ENCODE measurements at regions not wholly inside any gene's neighbourhood (a gene's known extent, or its start where the extent isn't known, plus 50 kb on each side); places are given as distances from the start of the nearest gene placed in this dataset.
"Not testable (repeated sequence)": the region's sequence is repeated elsewhere in the genome, so short reads cannot be mapped to it uniquely, and the experiment has no call there.

DNA sequence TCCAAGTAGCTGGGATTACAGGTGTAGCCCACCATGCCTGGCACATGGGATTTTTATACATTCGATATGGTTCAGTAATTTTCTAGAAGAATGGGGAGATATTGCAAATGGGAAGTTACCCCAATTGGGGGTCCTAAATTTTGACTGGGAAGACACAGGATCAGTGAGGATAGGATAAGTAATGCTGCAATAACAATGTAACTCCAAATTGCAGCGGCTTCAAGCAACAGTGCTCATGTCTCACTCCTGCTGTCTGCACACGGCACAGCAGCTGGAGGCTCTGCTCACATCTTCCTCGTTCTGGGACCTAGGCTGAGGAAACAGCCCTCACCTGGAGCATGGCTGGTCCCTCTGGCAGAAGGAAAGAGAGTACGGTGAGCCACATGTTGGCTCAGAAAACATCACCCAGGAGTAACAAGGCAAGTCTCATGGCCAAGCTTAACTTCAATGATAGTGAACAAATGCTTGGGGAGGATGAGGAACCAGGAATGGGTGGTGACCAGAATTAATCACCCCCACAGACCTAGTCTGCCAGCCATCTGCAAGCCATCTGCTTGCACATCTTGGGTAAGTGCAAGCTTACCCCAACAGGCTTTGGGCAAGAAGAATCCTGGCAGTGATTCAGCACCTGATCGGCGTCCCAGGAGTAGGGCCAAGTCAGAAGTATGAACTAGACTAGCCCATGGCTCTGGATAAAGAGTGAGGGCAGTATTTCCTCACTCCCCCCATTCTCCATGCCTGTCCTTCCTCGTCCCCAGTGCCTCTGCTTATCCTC, 229.2 kb downstream of the COPRS start:
- H3K4me3 Mint-ChIP-seq (ENCODE audit: unreplicated experiment), result no peak overlapping the region
- peaks cover 26% of the 10 kb centered on the region for H3K36me3 Mint-ChIP-seq (ENCODE audit: unreplicated experiment)
- H3K27me3 Mint-ChIP-seq (ENCODE audit: unreplicated experiment), result no peaks in the 10 kb centered on the region
- no peaks in the 10 kb centered on the region for H3K4me1 Mint-ChIP-seq (ENCODE audit: low read depth, unreplicated experiment)
- no peak overlapping the region for H3K27ac Mint-ChIP-seq (ENCODE audit: unreplicated experiment)
- peaks cover 6% of the 10 kb centered on the region for H3K9me3 Mint-ChIP-seq (ENCODE audit: unreplicated experiment)
- DNase-seq, result no peak
- TF ChIP-seq, protein P1, sequence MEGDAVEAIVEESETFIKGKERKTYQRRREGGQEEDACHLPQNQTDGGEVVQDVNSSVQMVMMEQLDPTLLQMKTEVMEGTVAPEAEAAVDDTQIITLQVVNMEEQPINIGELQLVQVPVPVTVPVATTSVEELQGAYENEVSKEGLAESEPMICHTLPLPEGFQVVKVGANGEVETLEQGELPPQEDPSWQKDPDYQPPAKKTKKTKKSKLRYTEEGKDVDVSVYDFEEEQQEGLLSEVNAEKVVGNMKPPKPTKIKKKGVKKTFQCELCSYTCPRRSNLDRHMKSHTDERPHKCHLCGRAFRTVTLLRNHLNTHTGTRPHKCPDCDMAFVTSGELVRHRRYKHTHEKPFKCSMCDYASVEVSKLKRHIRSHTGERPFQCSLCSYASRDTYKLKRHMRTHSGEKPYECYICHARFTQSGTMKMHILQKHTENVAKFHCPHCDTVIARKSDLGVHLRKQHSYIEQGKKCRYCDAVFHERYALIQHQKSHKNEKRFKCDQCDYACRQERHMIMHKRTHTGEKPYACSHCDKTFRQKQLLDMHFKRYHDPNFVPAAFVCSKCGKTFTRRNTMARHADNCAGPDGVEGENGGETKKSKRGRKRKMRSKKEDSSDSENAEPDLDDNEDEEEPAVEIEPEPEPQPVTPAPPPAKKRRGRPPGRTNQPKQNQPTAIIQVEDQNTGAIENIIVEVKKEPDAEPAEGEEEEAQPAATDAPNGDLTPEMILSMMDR (IDR thresholded peaks at IDR 0.05; ENCODE audit: partially characterized antibody, unreplicated experiment), result no peak

DNA sequence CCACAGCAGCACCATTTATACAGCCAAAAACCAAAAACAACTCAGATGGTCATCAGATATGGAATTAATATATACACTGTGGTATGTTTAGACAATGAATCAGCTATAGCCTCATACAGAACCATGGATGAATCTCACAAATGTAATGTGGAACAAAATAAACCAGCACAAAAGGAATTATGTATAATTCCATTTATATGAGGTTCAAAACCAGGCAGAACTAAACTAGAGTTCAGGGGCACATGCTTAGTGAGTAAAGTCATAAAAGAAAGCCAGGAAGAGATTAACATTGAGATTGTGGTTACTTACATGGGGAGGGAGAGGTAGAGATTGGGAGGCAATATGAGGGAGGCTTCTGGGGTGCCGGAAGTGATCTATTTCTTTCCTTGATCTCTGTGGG, 231.1 kb downstream of the COPRS start:
- TF ChIP-seq, protein P1 (IDR thresholded peaks at IDR 0.05; ENCODE audit: partially characterized antibody, unreplicated experiment), result no peak
- no peaks in the 10 kb centered on the region for H3K27me3 Mint-ChIP-seq (ENCODE audit: unreplicated experiment)
- DNase-seq, result no peak
- no peaks in the 10 kb centered on the region for H3K4me1 Mint-ChIP-seq (ENCODE audit: low read depth, unreplicated experiment)
- H3K9me3 Mint-ChIP-seq (ENCODE audit: unreplicated experiment), result peaks cover 11% of the 10 kb centered on the region
- H3K27ac Mint-ChIP-seq (ENCODE audit: unreplicated experiment), result no peak overlapping the region
- no peak overlapping the region for H3K4me3 Mint-ChIP-seq (ENCODE audit: unreplicated experiment)
- peaks cover 36% of the 10 kb centered on the region for H3K36me3 Mint-ChIP-seq (ENCODE audit: unreplicated experiment)

DNA sequence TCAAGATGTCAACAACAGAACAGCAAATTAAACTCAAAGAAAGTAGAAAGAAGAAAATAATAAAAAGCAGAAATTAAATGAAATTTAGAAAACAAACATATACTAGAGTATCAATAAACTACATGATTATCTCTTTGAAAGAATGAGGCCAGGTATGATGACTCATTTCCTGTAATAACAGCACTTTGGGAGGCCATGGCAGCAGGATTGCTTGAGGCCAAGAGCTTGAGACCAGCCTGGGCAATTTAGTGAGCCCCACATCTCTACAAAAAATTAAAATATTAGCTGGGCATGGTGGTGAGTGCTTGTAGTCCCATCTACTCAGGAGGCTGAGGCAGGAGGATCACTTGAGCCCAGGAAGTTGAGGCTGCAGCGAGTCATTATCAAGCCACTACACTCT, 232.5 kb downstream of the RAB11FIP4 start:
- no peaks in the 10 kb centered on the region for H3K4me1 Mint-ChIP-seq (ENCODE audit: low read depth, unreplicated experiment)
- DNase-seq, result no peak
- H3K27me3 Mint-ChIP-seq (ENCODE audit: unreplicated experiment), result no peaks in the 10 kb centered on the region
- TF ChIP-seq, protein P1 (IDR thresholded peaks at IDR 0.05; ENCODE audit: partially characterized antibody, unreplicated experiment), result no peak
- peaks cover 31% of the 10 kb centered on the region for H3K36me3 Mint-ChIP-seq (ENCODE audit: unreplicated experiment)
- peaks cover 11% of the 10 kb centered on the region for H3K9me3 Mint-ChIP-seq (ENCODE audit: unreplicated experiment)
- H3K27ac Mint-ChIP-seq (ENCODE audit: unreplicated experiment), result no peak overlapping the region
- no peak overlapping the region for H3K4me3 Mint-ChIP-seq (ENCODE audit: unreplicated experiment)

DNA sequence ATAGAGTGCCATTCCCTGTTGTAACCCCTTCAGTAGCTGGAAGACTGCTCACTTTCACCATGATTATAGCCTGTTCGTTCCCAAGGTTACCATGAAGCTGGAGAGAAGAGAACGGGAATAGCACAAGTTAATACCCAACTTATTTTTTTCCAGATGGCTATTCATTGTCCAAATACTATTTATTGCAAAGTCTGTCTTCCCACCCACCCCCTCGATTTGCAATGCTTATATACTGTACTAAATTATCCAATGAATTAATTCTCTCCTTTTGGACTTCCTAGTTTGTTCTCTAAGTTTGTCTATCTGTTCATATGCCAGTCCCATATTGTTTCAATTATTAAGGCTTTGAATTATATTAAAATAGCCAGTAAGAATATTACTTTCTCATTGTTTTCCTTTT, 231.0 kb downstream of the RAB11FIP4 start:
- no peaks in the 10 kb centered on the region for H3K27me3 Mint-ChIP-seq (ENCODE audit: unreplicated experiment)
- H3K4me3 Mint-ChIP-seq (ENCODE audit: unreplicated experiment), result no peak overlapping the region
- no peaks in the 10 kb centered on the region for H3K4me1 Mint-ChIP-seq (ENCODE audit: low read depth, unreplicated experiment)
- H3K36me3 Mint-ChIP-seq (ENCODE audit: unreplicated experiment), result peaks cover 31% of the 10 kb centered on the region
- H3K9me3 Mint-ChIP-seq (ENCODE audit: unreplicated experiment), result peaks cover 11% of the 10 kb centered on the region
- no peak for DNase-seq
- H3K27ac Mint-ChIP-seq (ENCODE audit: unreplicated experiment), result no peak overlapping the region
- TF ChIP-seq, protein P1 (IDR thresholded peaks at IDR 0.05; ENCODE audit: partially characterized antibody, unreplicated experiment), result no peak

DNA sequence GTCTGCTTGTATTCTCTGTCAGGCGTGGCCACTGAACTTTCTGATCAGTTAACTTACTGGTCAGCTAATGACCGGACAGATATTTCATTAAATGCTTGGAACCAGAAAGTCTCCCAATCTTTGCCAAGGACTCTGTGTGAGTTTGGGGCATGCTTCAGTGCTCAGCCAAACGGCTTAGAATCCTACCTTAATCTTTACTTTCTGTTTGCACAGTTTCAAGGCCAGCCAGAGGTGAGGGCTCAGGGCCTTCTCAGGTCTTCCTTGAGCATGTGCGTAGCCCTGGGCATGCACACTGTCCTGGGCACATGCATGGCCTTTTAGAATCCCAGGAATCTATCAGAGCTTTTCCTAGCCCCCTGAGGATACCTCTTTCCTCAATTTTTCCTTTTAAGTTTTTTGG, 230.1 kb downstream of the RAB11FIP4 start:
- Mint-ChIP-seq H3K9me3 (ENCODE audit: unreplicated experiment) (peaks cover 11% of the 10 kb centered on the region), H3K4me3 (ENCODE audit: unreplicated experiment) (no peak overlapping the region), H3K27ac (ENCODE audit: unreplicated experiment) (no peak overlapping the region), H3K4me1 (ENCODE audit: low read depth, unreplicated experiment) (no peaks in the 10 kb centered on the region), H3K27me3 (ENCODE audit: unreplicated experiment) (no peaks in the 10 kb centered on the region), H3K36me3 (ENCODE audit: unreplicated experiment) (peaks cover 26% of the 10 kb centered on the region)
- DNase-seq, result no peak
- TF ChIP-seq, protein P1 (IDR thresholded peaks at IDR 0.05; ENCODE audit: partially characterized antibody, unreplicated experiment), result no peak

DNA sequence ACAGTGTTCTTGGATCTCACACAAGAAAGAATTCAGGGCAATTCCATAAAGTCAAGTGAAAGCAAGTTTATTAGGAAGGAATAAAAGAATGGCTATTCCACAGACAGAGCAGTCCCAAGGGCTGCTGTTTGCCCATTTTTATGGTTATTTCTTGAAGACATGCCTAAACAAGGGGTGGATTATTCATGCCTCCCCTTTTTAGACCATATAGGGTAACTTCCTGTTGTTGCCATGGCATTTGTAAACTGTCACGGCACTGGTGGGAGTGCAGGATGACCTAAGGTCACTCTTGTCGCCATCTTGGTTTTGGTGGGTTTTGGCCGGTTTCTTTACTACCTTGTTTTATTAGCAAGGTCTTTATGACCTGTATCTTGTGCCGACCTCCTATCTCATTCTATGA, 219.6 kb downstream of the RAB11FIP4 start:
- H3K4me1 Mint-ChIP-seq (ENCODE audit: low read depth, unreplicated experiment), result peaks cover 12% of the 10 kb centered on the region
- H3K4me3 Mint-ChIP-seq (ENCODE audit: unreplicated experiment); H3K36me3 Mint-ChIP-seq (ENCODE audit: unreplicated experiment); H3K9me3 Mint-ChIP-seq (ENCODE audit: unreplicated experiment); H3K27ac Mint-ChIP-seq (ENCODE audit: unreplicated experiment); H3K27me3 Mint-ChIP-seq (ENCODE audit: unreplicated experiment); DNase-seq: not testable (repeated sequence)

All from glutamatergic neuron (in vitro differentiated cells).